C4-2B (cell line): ENCODE measurements at regions not wholly inside any gene's neighbourhood (a gene's known extent, or its start where the extent isn't known, plus 50 kb on each side); places are given as distances from the start of the nearest gene placed in this dataset.

Experiments used
- ZFX ChIP-seq: fragments of 450-650 bp; IDR thresholded peaks from 2 replicates; pipeline ENCODE4 v1.6.1; 2017
- TF ChIP-seq, protein P1 (sequence below): fragments of 450-650 bp; conservative IDR thresholded peaks from 2 replicates; pipeline ENCODE4 v1.5.1; 2017; ENCODE audit warnings: mild to moderate bottlenecking

DNA sequence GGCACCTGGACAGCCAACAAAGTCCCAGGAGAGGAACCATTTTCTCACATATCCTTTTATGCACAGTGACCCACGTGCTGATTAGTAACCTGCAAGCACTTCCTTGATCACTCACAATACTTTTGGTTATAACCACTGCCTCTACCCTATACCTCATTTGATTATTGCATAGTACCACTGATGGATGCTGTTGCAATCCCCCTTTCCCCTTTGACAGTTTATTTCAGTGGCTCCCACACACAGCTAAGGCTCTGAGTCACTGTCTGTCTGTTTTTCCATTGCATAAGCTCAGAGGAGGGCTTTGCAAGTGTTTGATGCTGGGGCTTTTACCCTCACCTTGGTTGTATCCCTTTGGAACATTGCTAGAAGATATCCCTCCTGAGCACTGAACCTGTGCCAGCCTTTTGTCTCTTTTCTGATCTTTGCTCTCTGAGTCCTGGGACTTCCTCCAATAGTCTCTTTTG is 101.7 kb upstream of the RBBP8 start:
- TF ChIP-seq, protein P1, sequence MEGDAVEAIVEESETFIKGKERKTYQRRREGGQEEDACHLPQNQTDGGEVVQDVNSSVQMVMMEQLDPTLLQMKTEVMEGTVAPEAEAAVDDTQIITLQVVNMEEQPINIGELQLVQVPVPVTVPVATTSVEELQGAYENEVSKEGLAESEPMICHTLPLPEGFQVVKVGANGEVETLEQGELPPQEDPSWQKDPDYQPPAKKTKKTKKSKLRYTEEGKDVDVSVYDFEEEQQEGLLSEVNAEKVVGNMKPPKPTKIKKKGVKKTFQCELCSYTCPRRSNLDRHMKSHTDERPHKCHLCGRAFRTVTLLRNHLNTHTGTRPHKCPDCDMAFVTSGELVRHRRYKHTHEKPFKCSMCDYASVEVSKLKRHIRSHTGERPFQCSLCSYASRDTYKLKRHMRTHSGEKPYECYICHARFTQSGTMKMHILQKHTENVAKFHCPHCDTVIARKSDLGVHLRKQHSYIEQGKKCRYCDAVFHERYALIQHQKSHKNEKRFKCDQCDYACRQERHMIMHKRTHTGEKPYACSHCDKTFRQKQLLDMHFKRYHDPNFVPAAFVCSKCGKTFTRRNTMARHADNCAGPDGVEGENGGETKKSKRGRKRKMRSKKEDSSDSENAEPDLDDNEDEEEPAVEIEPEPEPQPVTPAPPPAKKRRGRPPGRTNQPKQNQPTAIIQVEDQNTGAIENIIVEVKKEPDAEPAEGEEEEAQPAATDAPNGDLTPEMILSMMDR, result no peak
- no peak for TF ChIP-seq ZFX
